ENCODE measurements at regions not wholly inside any gene's neighbourhood (a gene's known extent, or its start where the extent isn't known, plus 50 kb on each side); places are given as distances from the start of the nearest gene placed in this dataset.

DNA sequence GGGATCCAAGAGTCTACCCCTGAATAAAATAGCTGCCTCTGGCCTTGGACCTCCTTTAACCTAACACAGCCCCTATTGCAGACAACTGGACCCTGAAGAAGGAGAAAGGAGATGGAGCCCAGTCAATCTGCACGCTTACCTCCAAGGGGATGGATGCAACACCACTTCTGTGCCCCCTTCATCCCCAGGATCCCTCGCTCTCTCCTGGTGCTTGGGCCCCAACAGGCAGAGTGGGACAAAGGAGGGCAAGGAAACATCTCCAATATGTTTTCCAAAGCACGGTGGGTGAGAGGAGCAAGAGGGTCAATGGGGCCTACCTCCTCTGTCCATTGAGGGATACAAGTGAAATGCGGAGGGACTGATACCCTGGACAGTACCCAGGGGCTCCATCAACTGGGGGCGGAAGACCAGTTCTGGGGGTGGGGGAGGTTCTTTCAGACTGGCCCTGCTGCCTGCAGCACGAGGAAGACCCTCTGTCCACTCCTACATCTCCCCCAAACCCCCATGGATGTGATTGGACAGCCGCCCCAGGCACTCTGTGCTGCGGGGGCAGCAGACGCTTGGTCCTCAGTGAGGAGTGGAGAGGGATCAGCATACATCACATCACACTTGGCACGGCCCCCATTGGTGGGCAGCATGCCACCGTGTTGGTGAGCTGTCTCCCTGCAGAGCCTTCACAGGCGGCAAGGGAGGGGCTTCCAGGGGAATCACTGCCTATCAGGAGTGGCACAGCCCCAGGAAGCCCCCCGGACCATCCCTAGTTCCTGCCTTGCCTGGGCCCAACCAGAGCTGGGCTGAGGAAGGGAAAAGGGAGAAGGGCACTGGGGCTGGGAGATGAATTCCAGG, 70.6 kb downstream of the MRPL14 start:
- TF ChIP-seq SRF (IDR thresholded peaks at IDR 0.05; ENCODE audit: low read depth): no peak
- TF ChIP-seq FOSL1 (IDR thresholded peaks at IDR 0.05; ENCODE audit: low read depth): no peak
- TF ChIP-seq POLR2AphosphoS5 (IDR thresholded peaks at IDR 0.05; ENCODE audit: low read depth, low read length): no peak
- TF ChIP-seq, protein P1, sequence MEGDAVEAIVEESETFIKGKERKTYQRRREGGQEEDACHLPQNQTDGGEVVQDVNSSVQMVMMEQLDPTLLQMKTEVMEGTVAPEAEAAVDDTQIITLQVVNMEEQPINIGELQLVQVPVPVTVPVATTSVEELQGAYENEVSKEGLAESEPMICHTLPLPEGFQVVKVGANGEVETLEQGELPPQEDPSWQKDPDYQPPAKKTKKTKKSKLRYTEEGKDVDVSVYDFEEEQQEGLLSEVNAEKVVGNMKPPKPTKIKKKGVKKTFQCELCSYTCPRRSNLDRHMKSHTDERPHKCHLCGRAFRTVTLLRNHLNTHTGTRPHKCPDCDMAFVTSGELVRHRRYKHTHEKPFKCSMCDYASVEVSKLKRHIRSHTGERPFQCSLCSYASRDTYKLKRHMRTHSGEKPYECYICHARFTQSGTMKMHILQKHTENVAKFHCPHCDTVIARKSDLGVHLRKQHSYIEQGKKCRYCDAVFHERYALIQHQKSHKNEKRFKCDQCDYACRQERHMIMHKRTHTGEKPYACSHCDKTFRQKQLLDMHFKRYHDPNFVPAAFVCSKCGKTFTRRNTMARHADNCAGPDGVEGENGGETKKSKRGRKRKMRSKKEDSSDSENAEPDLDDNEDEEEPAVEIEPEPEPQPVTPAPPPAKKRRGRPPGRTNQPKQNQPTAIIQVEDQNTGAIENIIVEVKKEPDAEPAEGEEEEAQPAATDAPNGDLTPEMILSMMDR (IDR thresholded peaks at IDR 0.05 in 2 of 3, conservative IDR thresholded peaks at IDR 0.05 in 1 of 3; ENCODE audit: borderline replicate concordance in 1 of 3, insufficient read depth in 1 of 3, low read depth in 2 of 3, low read length in 2 of 3): no peak
- TF ChIP-seq, protein P2, sequence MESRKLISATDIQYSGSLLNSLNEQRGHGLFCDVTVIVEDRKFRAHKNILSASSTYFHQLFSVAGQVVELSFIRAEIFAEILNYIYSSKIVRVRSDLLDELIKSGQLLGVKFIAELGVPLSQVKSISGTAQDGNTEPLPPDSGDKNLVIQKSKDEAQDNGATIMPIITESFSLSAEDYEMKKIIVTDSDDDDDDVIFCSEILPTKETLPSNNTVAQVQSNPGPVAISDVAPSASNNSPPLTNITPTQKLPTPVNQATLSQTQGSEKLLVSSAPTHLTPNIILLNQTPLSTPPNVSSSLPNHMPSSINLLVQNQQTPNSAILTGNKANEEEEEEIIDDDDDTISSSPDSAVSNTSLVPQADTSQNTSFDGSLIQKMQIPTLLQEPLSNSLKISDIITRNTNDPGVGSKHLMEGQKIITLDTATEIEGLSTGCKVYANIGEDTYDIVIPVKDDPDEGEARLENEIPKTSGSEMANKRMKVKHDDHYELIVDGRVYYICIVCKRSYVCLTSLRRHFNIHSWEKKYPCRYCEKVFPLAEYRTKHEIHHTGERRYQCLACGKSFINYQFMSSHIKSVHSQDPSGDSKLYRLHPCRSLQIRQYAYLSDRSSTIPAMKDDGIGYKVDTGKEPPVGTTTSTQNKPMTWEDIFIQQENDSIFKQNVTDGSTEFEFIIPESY (IDR thresholded peaks at IDR 0.05; ENCODE audit: extremely low read depth, insufficient replicate concordance, low read length): no peak
- TF ChIP-seq, protein P3, sequence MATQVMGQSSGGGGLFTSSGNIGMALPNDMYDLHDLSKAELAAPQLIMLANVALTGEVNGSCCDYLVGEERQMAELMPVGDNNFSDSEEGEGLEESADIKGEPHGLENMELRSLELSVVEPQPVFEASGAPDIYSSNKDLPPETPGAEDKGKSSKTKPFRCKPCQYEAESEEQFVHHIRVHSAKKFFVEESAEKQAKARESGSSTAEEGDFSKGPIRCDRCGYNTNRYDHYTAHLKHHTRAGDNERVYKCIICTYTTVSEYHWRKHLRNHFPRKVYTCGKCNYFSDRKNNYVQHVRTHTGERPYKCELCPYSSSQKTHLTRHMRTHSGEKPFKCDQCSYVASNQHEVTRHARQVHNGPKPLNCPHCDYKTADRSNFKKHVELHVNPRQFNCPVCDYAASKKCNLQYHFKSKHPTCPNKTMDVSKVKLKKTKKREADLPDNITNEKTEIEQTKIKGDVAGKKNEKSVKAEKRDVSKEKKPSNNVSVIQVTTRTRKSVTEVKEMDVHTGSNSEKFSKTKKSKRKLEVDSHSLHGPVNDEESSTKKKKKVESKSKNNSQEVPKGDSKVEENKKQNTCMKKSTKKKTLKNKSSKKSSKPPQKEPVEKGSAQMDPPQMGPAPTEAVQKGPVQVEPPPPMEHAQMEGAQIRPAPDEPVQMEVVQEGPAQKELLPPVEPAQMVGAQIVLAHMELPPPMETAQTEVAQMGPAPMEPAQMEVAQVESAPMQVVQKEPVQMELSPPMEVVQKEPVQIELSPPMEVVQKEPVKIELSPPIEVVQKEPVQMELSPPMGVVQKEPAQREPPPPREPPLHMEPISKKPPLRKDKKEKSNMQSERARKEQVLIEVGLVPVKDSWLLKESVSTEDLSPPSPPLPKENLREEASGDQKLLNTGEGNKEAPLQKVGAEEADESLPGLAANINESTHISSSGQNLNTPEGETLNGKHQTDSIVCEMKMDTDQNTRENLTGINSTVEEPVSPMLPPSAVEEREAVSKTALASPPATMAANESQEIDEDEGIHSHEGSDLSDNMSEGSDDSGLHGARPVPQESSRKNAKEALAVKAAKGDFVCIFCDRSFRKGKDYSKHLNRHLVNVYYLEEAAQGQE (IDR thresholded peaks at IDR 0.05; ENCODE audit: low read depth): no peak
- TF ChIP-seq SIN3A (IDR thresholded peaks at IDR 0.05; ENCODE audit: low read depth): no peak
- TF ChIP-seq POLR2A (IDR thresholded peaks at IDR 0.05; ENCODE audit: borderline replicate concordance, extremely low read depth, insufficient read depth, insufficient read length): no peak
- TF ChIP-seq, protein P4, sequence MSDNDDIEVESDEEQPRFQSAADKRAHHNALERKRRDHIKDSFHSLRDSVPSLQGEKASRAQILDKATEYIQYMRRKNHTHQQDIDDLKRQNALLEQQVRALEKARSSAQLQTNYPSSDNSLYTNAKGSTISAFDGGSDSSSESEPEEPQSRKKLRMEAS (IDR thresholded peaks at IDR 0.05): no peak
- TF ChIP-seq RAD21 (IDR thresholded peaks at IDR 0.05; ENCODE audit: low read depth): no peak
- TF ChIP-seq ZFX (IDR thresholded peaks at IDR 0.05): no peak
- no peak for TF ChIP-seq EZH2phosphoT487 (IDR thresholded peaks at IDR 0.05; ENCODE audit: borderline replicate concordance)

Measured in HCT116 (cell line).